ENCODE measurements at regions not wholly inside any gene's neighbourhood (a gene's known extent, or its start where the extent isn't known, plus 50 kb on each side); places are given as distances from the start of the nearest gene placed in this dataset.

DNA sequence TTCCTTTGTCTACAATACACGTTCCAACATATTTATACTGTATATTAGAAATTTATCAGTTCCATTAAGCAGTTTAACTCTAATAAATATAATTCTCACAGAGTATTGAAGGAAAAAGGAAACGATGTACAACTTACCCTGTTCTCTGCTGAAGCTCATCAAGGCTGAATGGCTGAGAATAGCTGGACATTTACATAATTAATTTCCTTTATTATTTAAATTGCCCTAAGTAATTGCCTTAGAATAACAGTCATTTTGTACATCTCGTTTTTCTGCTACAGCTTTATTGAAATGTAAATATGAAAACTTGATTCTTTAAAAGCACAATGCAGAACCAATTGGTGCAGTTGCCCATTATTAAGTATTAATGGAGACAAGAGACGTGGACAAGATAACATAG, 648.3 kb upstream of the ATXN8OS start:
- CTCF ChIA-PET (ENCODE audit: low intra/inter-chr PET ratio) = no interaction called here
- in situ Hi-C loops (cut with MboI) = no loop called here
- intact Hi-C loops (cut with micrococcal nuclease) = no loop called here
- Histone ChIP-seq H4K20me1 (replicated peaks; ENCODE audit: control insufficient read depth, insufficient read depth, low read length) (no peaks in the 10 kb centered on the region), H3K4me2 (ENCODE audit: insufficient read depth, low read length) (no peak overlapping the region), H2AFZ (ENCODE audit: low read depth, low read length) (no peak overlapping the region), H3K9me1 (ENCODE audit: control insufficient read depth, insufficient read depth, low read length) (no peaks in the 10 kb centered on the region), H3K9me3 (replicated peaks; ENCODE audit: control insufficient read depth, insufficient read depth, low read depth, low read length) (no peaks in the 10 kb centered on the region), H3K79me2 (ENCODE audit: control insufficient read depth, insufficient read depth, low read length) (no peaks in the 10 kb centered on the region), H3K4me3 (no peak overlapping the region), H3K27ac (ENCODE audit: extremely low read depth, low read depth, low read length) (no peak overlapping the region), H3K4me1 (replicated peaks in 1 of 2; ENCODE audit: control insufficient read depth in 2 of 2, insufficient read depth in 2 of 2, low read length in 2 of 2) (no peaks in the 10 kb centered on the region), H3K27me3 (ENCODE audit: control insufficient read depth in 2 of 2, insufficient read depth in 2 of 2, low read length in 2 of 2) (no peaks in the 10 kb centered on the region), H3K36me3 (ENCODE audit: control insufficient read depth, insufficient read depth, low read length) (no peaks in the 10 kb centered on the region), H3K9ac (ENCODE audit: insufficient read depth in 1 of 2, low read depth in 2 of 2, low read length in 2 of 2) (no peak overlapping the region)
- FAIRE-seq (no peak), ATAC-seq (no peak), DNase-seq (ENCODE audit: extremely low read depth in 1 of 4, low spot score in 3 of 4) (no peak)
- POLR2A ChIA-PET = no interaction called here
- TF ChIP-seq ZNF384 (IDR thresholded peaks at IDR 0.05; ENCODE audit: low read depth, low read length) = no peak
- TF ChIP-seq, protein P1, sequence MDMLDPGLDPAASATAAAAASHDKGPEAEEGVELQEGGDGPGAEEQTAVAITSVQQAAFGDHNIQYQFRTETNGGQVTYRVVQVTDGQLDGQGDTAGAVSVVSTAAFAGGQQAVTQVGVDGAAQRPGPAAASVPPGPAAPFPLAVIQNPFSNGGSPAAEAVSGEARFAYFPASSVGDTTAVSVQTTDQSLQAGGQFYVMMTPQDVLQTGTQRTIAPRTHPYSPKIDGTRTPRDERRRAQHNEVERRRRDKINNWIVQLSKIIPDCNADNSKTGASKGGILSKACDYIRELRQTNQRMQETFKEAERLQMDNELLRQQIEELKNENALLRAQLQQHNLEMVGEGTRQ (CRISPR knock-in tag; IDR thresholded peaks at IDR 0.05) = no peak
- TF ChIP-seq, protein P2, sequence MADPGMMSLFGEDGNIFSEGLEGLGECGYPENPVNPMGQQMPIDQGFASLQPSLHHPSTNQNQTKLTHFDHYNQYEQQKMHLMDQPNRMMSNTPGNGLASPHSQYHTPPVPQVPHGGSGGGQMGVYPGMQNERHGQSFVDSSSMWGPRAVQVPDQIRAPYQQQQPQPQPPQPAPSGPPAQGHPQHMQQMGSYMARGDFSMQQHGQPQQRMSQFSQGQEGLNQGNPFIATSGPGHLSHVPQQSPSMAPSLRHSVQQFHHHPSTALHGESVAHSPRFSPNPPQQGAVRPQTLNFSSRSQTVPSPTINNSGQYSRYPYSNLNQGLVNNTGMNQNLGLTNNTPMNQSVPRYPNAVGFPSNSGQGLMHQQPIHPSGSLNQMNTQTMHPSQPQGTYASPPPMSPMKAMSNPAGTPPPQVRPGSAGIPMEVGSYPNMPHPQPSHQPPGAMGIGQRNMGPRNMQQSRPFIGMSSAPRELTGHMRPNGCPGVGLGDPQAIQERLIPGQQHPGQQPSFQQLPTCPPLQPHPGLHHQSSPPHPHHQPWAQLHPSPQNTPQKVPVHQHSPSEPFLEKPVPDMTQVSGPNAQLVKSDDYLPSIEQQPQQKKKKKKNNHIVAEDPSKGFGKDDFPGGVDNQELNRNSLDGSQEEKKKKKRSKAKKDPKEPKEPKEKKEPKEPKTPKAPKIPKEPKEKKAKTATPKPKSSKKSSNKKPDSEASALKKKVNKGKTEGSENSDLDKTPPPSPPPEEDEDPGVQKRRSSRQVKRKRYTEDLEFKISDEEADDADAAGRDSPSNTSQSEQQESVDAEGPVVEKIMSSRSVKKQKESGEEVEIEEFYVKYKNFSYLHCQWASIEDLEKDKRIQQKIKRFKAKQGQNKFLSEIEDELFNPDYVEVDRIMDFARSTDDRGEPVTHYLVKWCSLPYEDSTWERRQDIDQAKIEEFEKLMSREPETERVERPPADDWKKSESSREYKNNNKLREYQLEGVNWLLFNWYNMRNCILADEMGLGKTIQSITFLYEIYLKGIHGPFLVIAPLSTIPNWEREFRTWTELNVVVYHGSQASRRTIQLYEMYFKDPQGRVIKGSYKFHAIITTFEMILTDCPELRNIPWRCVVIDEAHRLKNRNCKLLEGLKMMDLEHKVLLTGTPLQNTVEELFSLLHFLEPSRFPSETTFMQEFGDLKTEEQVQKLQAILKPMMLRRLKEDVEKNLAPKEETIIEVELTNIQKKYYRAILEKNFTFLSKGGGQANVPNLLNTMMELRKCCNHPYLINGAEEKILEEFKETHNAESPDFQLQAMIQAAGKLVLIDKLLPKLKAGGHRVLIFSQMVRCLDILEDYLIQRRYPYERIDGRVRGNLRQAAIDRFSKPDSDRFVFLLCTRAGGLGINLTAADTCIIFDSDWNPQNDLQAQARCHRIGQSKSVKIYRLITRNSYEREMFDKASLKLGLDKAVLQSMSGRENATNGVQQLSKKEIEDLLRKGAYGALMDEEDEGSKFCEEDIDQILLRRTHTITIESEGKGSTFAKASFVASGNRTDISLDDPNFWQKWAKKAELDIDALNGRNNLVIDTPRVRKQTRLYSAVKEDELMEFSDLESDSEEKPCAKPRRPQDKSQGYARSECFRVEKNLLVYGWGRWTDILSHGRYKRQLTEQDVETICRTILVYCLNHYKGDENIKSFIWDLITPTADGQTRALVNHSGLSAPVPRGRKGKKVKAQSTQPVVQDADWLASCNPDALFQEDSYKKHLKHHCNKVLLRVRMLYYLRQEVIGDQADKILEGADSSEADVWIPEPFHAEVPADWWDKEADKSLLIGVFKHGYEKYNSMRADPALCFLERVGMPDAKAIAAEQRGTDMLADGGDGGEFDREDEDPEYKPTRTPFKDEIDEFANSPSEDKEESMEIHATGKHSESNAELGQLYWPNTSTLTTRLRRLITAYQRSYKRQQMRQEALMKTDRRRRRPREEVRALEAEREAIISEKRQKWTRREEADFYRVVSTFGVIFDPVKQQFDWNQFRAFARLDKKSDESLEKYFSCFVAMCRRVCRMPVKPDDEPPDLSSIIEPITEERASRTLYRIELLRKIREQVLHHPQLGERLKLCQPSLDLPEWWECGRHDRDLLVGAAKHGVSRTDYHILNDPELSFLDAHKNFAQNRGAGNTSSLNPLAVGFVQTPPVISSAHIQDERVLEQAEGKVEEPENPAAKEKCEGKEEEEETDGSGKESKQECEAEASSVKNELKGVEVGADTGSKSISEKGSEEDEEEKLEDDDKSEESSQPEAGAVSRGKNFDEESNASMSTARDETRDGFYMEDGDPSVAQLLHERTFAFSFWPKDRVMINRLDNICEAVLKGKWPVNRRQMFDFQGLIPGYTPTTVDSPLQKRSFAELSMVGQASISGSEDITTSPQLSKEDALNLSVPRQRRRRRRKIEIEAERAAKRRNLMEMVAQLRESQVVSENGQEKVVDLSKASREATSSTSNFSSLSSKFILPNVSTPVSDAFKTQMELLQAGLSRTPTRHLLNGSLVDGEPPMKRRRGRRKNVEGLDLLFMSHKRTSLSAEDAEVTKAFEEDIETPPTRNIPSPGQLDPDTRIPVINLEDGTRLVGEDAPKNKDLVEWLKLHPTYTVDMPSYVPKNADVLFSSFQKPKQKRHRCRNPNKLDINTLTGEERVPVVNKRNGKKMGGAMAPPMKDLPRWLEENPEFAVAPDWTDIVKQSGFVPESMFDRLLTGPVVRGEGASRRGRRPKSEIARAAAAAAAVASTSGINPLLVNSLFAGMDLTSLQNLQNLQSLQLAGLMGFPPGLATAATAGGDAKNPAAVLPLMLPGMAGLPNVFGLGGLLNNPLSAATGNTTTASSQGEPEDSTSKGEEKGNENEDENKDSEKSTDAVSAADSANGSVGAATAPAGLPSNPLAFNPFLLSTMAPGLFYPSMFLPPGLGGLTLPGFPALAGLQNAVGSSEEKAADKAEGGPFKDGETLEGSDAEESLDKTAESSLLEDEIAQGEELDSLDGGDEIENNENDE (IDR thresholded peaks at IDR 0.05; ENCODE audit: low read depth, low read length) = no peak
- TF ChIP-seq NBN (IDR thresholded peaks at IDR 0.05; ENCODE audit: low read depth) = no peak
- no peak for TF ChIP-seq SAFB2 (IDR thresholded peaks at IDR 0.05; ENCODE audit: borderline replicate concordance, low read depth, low read length, severe bottlenecking)
- TF ChIP-seq BRD4 (IDR thresholded peaks at IDR 0.05) = no peak
- no peak for TF ChIP-seq GTF2E2 (tag; IDR thresholded peaks at IDR 0.05)
- no peak for TF ChIP-seq CBX8 (IDR thresholded peaks at IDR 0.05; ENCODE audit: borderline replicate concordance, extremely low read depth, low read depth, low read length, poor library complexity, severe bottlenecking)
- no peak for TF ChIP-seq KDM1A (IDR thresholded peaks at IDR 0.05)
- no peak for TF ChIP-seq ZNF324 (CRISPR knock-in tag; IDR thresholded peaks at IDR 0.05)
- no peak for TF ChIP-seq SMARCA4 (IDR thresholded peaks at IDR 0.05)
- no TSS peak for BruUV-seq (replicated peaks)
- WGBS (ENCODE audit: insufficient coverage, low coverage, missing lambda C conversion rate) = 0% methylated on average over 4 of the region's 4 CpGs

Measured in K562 (cell line).